ENCODE measurements at regions not wholly inside any gene's neighbourhood (a gene's known extent, or its start where the extent isn't known, plus 50 kb on each side); places are given as distances from the start of the nearest gene placed in this dataset.

DNA sequence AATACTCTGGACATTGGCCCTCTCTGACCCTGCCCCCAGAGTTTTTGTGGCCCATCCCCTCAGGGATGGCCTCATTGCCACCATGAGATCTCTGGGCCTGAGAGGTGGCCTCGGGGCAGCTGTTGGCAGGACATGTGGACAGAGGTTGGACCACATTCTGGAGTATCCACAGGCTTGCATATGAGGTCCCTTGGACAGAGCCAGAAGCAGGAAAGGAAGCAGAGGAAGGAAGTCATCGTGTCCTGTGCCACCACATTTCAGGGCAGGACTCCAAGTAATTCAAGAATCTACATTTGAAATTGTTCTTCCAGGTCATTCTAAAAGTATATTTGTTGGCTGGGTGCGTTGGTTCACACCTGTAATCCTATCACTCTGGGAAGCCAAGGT, 95.9 kb upstream of the PPP2R5A start:
- DNase-seq (ENCODE audit: low read depth in 2 of 3, low spot score in 1 of 3): no peak

DNA sequence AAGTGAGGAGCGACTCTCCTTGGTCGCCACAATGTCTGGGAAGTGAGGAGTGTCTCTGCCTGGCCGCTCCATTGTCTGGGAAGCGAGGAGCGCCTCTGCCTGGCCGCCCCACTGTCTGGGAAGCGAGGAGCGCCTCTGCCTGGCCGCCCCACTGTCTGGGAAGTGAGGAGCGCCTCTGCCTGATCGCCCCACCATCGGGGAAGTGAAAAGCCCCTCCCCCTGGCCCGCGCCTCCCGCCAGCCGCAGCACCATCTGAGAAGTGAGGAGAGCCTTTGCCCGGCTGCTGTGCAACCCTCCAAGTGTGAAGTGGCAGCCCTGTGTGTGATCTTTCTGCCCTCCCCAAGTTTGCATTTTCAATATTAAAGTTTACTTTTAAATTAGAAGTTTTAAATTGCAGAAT, 95.0 kb upstream of the PPP2R5A start:
- no peak for DNase-seq (ENCODE audit: low read depth in 2 of 3, low spot score in 1 of 3)

DNA sequence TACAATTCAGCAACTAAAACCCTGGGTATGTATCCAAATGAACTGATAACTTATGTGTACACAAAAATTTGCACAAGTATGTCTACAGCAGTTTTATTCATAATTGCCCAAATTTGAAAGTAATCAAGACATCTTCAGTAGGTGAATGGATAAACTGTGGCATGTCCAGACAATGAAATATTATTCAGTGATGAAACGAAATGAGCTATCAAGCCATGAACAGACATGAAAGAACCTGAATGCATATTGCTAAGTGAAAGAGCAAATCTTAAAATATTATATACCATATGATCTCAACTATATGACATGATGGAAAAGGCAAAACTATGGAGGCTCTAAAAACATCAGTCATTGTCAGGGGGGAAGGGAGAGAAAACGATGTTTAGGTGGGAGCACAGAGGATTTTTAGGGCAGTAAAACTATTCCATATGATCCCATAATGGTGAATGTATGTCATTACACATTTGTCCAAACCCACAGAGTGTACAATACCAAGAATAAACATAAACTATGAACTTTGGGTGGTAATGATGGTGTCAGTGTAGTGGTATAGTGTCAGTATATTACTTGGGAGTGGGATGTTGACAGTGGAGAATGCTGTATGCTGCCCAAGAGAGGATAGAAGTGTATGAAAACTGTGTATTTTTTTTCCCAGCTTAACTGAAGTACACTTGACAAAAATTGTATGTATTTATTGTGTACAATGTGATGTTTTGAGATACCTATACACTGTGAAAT, 92.8 kb upstream of the PPP2R5A start:
- DNase-seq (ENCODE audit: low read depth in 2 of 3, low spot score in 1 of 3): no peak

DNA sequence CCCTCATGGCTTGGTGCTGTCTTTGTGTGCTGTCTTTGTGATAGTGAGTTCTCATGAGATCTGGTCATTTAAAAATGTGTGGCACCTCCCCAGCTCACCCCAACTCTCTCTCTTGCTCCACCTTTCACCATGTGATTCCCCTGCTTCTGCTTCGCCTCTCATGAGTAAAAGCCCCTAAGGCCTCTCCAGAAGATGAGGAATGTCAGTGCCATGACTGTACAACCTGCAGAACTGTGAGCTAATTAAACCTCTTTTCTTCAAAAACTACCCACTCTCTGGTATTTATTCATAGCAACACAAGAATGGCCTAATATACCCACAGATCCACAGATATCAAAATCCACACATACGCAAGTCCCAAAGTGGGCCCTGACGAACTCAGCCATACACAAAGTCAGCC, 88.9 kb upstream of the PPP2R5A start:
- no peak for DNase-seq (ENCODE audit: low read depth in 2 of 3, low spot score in 1 of 3)

DNA sequence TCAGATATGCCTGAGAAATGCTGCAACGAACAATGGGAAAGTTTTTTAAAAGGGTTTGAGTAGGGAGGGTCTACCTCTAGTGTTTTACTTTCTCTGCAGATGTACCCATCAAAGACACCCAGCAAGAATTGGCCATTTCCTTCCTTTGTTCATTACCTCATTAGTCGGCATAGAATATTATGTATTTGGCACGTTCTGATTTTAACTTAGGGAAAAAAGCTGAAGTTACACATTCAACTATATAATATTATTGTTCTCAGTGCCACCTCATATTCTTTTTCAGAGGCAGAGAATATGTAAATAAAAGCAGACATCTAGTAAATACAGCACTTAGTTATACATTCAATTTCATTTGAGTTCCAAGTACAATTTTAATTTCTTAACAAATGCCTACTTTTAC, 83.7 kb upstream of the PPP2R5A start:
- no peak for DNase-seq (ENCODE audit: low read depth in 2 of 3, low spot score in 1 of 3)

DNA sequence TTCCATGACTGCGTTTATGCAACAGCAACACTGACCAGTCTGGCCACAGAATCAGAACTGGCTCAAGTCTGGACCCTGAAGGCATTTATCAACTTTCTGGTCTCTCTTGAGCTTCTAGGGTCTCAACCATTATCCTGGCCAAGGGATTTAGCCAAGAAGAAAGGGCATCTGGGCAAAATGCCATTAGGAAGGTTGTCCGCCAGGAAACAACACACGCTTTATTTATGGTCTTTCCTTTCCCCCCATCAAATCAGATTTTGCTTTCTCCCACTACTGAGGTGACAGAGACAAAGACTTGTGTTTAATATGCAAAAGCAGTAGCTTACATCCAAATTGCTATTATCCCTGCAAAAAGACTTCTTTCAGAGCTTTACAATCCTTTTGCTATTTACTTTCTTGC, 81.6 kb upstream of the PPP2R5A start:
- no peak for DNase-seq (ENCODE audit: low read depth in 2 of 3, low spot score in 1 of 3)

DNA sequence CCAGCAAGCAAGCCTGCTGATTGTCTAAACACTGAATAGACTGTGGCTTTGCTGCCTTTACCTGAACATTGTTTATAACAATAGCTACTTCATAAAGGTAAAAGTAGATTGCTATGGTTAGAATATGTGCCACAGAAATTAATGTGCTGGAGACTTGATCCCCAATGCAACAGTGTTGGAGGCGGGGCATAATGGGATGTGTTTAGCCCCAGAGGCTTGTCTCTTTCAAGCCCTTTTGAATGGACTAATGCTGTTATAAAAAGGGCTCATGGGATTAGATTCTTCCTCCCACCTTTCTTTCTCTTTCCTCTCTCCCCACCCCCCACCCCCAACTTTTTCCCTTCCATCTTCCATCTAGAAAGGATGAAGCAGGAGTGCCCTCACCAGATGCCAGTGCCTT, 80.2 kb upstream of the PPP2R5A start:
- no peak for DNase-seq (ENCODE audit: low read depth in 2 of 3, low spot score in 1 of 3)

DNA sequence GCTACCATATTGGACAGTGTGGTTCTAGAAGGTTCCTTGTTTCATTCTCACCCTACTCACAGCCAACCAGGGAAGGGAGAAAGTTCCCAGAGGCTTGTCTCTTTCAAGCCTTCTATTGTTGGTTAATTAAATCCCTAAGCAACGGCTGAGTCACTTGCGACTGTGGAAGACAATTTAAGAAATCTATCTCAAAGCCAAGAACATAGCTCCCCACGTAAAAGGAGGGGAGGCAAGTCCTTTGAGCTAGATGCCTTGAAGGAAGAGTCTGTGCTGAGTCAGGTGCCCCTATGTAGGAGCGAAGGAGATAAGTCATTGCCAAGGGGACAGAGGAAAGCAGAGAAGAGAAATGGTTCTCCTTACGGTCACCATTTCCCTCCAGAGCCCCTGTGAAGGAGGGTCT, 79.4 kb upstream of the PPP2R5A start:
- no peak for DNase-seq (ENCODE audit: low read depth in 2 of 3, low spot score in 1 of 3)

DNA sequence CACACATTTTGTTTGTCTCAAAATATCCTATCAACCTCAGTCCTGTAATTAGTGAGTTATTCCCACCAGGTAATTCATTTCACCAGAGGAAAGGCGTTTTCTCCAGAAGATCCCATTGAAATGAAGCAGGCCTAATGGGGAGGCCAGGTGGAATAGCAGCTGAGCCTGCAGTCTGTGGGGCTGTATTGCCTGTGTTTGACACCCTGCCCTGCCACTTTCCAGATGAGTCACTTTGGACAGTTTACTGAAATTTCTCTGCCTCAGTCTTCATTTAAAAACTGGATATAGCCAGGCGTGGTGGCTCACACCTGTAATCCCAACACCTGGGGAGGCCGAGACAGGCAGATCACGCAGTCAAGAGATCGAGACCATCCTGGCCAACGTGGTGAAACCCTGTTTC, 78.1 kb upstream of the PPP2R5A start:
- DNase-seq (ENCODE audit: low read depth in 2 of 3, low spot score in 1 of 3): no peak

DNA sequence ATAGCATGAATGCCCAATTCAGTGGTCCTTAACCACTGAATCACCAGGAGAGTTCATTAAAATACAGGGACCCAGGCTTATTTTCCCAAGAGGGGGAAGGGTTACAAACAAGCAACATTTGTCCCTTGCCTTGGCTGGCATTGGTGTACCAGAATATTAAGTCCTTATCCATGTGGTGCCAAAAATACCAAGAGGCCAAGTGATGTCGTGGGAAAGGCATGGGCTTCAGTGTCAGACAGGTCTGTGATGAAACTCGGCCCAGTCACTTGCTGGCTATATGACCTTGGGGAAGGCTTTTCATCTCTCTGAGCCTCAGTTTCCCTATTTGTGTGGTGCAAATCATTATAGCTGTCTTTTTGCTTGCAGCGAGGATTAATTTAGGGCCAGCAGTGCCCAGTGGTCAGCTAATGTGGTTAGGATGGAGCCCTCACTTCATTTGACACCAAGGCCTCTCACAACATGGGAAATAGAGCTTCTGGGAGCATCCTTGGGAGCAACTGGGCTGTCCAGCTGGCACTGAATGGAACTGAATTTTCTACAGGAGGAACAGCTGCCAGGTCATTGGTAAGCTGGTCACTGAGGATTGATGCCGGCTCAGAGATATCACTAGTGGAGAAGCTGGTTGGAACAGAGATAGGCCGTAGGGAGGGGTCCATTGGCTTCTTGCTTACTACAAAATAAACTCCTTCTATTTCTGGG, 77.2 kb upstream of the PPP2R5A start:
- no peak for DNase-seq (ENCODE audit: low read depth in 2 of 3, low spot score in 1 of 3)

DNA sequence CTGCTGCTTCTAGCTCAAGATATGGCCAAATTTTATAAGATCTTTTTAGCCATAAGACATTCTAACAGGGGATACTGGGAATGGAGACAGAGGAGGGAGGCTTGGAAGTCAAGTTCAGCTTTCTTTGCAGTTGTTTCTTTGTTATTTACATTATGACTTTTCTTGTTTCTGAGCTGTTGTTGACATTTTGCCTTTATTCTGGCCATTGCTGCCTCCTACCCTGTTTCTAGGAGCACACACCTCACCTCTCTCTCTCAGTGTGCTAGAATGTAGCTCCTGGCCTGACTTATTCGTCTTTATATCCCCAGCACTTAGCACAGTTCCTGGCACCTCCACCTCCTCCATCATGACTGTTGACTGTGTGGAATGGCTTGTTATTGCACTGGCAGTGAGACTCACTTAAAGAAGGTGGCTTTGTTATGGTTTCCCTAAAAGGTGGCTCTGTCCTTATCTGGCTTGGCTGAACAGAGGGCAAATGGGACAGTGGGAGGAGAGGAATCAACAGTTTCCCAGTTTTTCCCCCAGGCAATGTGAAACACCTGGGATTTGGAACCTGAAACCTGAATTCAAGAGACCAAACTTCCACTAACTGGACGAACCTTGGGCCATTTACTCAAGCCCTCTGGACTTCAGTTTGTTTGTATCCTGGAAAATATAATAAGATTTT, 76.1 kb upstream of the PPP2R5A start:
- DNase-seq (ENCODE audit: low read depth in 2 of 3, low spot score in 1 of 3): no peak

DNA sequence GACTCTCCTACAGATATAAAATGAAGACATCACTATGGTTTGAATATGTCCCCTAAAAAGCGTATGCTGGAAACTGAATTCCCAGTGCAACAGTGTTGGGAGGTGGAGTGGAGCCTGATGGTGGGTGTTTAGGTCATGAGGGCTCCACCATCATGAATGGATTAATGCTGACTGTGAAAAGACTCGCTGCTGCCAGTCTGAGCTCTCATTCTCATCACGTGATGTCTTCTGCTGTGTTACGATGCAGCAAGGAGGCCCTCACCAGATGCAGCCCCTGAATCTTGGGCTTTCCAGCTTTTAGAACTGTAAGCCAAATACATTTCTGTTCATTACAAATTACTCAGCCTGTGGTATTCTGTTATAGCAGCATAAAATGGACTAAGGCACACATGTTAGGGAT, 73.8 kb upstream of the PPP2R5A start:
- no peak for DNase-seq (ENCODE audit: low read depth in 2 of 3, low spot score in 1 of 3)

DNA sequence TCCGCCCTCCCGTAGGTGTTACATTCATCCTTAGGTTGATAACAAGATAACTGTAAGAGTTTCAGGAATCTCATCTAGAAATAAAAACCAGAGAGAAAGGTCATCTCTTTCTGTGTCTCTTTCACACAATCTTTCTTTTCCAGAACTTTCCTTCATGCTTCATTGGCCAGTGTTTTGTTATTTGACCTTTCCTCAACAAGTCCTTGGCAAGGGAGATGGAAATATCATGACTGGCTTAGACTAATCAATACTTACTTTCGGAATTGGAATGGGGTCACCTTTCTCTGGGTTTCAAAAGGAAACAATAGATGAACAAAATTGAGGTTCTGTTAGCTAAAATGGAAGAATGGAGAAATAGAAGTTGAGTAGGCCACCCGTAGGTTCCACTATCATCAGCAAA, 72.9 kb upstream of the PPP2R5A start:
- DNase-seq (ENCODE audit: low read depth in 2 of 3, low spot score in 1 of 3): no peak

DNA sequence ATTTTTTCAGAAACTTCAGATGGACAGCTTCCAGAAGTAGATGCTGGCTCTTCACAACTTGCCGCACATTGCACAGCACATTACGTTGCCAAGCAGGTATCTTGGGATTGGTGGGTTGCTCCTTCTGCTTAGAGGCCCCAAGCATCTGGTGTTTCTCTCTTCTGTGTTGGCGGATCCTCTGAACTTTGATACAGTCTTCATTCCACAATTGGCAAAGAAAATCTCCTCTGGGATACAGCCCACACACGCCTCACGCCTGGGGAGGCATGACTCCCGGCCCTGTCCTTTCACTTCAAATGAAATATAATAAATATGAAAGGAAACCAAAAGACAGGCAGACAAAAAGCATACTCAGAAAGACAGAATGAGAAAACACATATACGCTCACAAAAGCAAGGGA, 72.3 kb upstream of the PPP2R5A start:
- DNase-seq (ENCODE audit: low read depth in 2 of 3, low spot score in 1 of 3): no peak

DNA sequence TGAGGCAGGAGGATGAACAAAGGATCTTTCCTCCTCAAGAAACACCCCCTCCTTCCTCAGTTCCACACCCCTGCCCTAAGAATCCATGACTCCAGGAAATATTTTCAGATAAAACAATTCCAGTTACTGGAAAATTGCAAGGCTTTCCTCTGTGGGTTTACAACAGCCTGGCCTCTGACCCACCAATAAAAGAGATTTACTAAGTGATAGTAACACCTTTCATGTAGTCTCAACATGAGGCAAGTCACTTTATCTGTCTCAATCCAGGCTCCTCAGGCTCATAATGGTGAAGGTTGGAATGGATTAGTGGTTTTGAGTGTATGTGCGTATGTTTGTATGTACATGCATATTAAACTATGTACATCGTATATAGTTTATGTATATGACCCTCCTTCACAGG, 71.4 kb upstream of the PPP2R5A start:
- DNase-seq (ENCODE audit: low read depth in 2 of 3, low spot score in 1 of 3): no peak

DNA sequence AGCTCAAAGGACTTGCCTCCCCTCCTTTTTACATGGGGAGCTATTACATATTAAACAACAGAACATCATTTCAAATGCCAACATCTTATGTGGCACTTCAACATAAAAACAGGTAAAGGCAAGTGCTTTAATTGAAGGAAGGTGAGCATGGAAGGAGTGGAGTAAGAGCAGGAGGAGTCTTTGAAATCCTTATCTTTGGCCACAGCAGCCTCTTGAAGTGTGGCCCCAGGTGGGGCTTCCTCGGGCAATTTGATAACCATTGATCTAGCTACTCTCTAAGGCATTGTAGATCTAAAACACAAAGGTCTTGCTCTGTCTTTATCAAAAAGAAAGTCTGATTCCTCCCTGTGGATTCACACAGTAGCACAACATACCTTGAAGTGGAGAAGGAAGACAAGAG, 70.9 kb upstream of the PPP2R5A start:
- DNase-seq (ENCODE audit: low read depth in 2 of 3, low spot score in 1 of 3): no peak

DNA sequence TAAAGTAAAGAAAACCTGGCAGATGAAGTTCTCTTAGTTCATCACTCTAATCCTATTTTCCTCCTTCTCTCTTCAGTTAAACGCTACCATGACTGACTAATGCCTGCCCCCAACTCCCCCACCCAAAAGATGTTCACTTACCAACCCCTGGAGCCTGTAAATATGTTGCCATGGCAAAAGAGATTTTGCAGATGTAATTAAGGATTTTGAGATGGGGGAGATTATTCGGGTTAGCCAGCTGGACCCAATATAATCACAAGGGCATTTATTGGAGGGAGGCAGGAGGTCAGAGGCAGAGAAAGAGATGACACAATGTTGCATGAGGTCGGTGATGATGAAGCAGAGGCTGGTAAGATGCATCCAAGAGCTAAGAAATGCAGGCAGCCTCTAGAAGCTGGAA, 69.3 kb upstream of the PPP2R5A start:
- no peak for DNase-seq (ENCODE audit: low read depth in 2 of 3, low spot score in 1 of 3)

DNA sequence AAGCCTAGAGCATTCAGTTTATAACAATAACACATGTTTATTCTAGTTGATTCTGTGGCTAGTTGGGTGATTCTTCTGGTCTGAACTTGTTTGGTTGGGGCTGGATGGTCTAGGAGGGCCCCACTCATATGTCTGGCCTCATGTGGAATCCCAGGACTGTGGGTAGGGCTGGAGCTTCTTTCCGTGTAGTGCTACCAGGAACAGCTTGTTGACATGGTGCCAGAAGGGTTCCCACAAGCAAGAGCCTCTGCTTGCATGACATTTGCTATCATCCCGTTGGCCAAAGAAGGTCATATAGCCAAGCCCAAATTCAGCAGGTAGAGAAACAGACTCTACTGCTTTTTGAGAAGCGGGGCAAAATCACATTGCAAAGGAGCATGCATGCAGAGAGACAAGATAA, 67.6 kb upstream of the PPP2R5A start:
- no peak for DNase-seq (ENCODE audit: low read depth in 2 of 3, low spot score in 1 of 3)

DNA sequence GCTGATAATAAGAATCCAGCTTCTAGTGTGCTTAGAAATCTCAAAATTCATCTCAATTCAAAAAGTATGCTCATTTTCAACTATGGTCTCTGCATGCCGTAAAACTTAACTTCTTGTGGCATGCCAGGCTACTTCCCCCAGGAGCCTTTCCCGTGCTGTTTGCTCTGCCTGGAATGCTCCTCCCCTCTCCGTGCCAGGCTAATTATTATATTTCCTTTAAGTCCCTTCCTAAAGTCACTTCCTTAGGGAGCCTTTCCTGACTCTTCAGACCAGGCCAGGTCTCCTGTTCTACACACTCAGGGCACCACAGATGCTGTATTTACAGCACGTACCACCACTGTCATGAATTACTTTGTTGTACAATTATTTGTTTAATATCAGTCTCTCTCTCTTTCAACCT, 67.1 kb upstream of the PPP2R5A start:
- DNase-seq (ENCODE audit: low read depth in 2 of 3, low spot score in 1 of 3): no peak

DNA sequence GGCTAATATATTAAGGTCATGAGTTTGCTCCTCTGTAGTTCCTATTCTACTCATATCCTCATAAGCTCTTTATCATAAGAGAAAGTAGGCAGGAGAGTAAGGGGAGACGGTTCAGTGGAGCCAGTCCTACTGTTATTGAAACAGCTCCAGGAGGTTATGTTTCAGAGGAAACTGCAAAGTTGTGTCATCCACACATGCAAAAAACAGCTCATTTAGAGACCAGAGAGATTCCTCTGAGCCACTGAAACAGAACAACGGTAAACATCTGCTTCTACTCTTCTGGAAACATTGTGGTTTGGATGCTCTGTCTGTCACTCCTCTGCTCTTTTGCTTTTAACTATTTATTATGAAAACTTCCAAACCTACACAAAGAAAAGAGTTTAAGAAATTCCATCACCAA, 66.3 kb upstream of the PPP2R5A start:
- DNase-seq (ENCODE audit: low read depth in 2 of 3, low spot score in 1 of 3): no peak

DNA sequence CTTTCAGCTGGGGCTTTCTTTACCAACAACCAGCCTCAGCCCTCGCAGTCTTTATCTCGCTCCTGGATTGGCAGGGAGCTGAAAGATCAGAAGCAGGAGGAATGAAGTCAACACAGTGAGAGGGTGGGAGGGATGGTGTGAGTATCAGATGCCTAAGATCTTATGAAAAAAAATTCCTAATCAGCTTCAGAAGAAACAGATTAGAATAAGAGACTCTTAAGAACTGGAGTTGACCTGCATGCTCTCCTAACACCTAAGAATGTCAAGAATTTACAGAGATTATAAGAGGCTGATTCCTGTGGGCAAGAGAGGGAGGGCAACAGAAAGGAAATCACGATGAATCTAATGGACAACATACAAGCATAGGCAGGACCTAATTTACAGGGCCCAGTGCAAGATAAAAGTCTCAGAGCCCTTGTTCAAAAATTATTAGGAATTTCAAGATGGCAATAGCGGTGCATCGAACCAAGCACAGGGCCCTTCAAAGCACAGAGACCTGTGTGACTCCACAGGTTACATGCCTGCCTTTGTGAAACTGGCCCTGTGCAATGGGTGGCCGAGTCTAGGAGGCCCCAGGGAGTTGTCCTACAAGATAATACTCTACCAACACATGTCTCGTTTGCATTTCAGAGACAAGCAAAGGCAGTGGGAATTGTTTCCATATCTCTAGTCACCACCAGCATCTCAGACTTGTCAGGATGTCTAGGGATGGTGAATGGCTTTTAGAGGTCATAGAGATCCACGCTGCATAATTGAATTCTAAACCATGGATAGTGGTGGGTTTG, 65.3 kb upstream of the PPP2R5A start:
- no peak for DNase-seq (ENCODE audit: low read depth in 2 of 3, low spot score in 1 of 3)

DNA sequence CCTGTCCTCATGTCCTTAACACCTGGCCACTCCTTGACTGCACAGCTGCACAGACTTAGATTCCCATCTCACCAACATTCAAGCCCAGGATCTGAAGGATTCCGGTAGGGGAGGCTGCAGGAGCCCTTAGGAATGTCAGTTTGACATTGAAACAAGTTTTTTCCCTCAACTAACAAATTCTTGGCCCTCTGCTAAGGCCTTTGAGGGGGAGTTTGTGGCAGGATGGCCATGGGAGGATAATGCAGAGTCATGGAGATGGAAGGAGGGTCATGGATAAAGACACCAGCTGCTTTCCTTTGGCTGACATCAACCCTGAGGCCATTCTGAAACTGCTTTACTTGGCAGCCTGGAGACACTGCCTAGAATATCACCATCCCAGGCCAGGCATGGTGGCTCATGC, 63.4 kb upstream of the PPP2R5A start:
- DNase-seq (ENCODE audit: low read depth in 2 of 3, low spot score in 1 of 3): no peak
